HCT116 (cell line): ENCODE measurements at regions not wholly inside any gene's neighbourhood (a gene's known extent, or its start where the extent isn't known, plus 50 kb on each side); places are given as distances from the start of the nearest gene placed in this dataset.

Experiments
- ATAC-seq: fragments of 200-7000 bp; cut with Tn5 transposase; 2 replicates; pipeline ENCODE4 v1.9.1; 2020; ENCODE audit warnings: mild to moderate bottlenecking, moderate library complexity
- BruUV-seq: library from RNA; stranded (reverse); fragments of 400-500 nt; replicated peaks from 2 replicates; lab custom pipeline; 2021; lab: Mats Ljungman, UMichigan
- CTCF ChIA-PET: fragments of 300-600 bp; sonication (Branson Sonifier 250); formaldehyde crosslinking; loops from one replicate; lab custom pipeline; 2021; ENCODE audit warnings: antibody characterized with exemption; lab: Charles Lee
- POLR2A ChIA-PET: fragments of 300-600, 350-600 bp; sonication (Branson Sonifier 250); formaldehyde crosslinking; loops from one replicate; lab custom pipeline; 2021; ENCODE audit warnings: antibody characterized with exemption; lab: Charles Lee
- RAD21 ChIA-PET, 2 experiments: fragments of 300-600 bp; sonication (Branson Sonifier 250); formaldehyde crosslinking; loops; one replicate each; lab custom pipeline; 2023; ENCODE audit warnings: low total read pairs in 2 of 2; ENCODE audit not compliant: uncharacterized antibody in 2 of 2, unreplicated experiment in 2 of 2, low non-redundant PET in 1 of 2; lab: Charles Lee
- DNase-seq: peaks from one replicate; pipeline ENCODE4 v3.0.0-alpha.2; 2010; ENCODE audit warnings: low read depth, low spot score
- H2AFZ ChIP-seq: fragments of 200-600 bp; shearing (Covaris generic), sonication (generic); 2 replicates; pipeline ENCODE4 v1.6.1; 2017; ENCODE audit warnings: low read depth, mixed run types, mixed read lengths, antibody characterized with exemption, low read length; ENCODE audit not compliant: poor library complexity, severe bottlenecking
- H3K27ac ChIP-seq: 2 replicates; pipeline ENCODE4 v1.5.1; 2012; ENCODE audit warnings: low read depth, low read length
- H3K27me3 ChIP-seq: fragments of 200-600 bp; sonication (generic); 2 replicates; pipeline ENCODE4 v1.6.1; 2016; ENCODE audit warnings: mixed run types, low read length, mixed read lengths; ENCODE audit not compliant: insufficient read depth
- H3K36me3 ChIP-seq, 2 experiments: fragments of 200-500 bp in 1 of 2; fragments of 200-600 bp in 1 of 2; sonication (Bioruptor generic) in 1 of 2; sonication (generic) in 1 of 2; 2 replicates each; pipeline versions ENCODE4 v1.5.1 to v1.6.1; 2014 to 2016; ENCODE audit warnings: low read length in 2 of 2, inconsistent platforms in 1 of 2, mixed read lengths in 1 of 2, mixed run types in 1 of 2; ENCODE audit not compliant: insufficient read depth in 2 of 2, control insufficient read depth in 1 of 2
- H3K4me1 ChIP-seq, 2 experiments: fragments of 200-600 bp in 1 of 2; sonication (generic) in 1 of 2; 2 replicates each; pipeline versions ENCODE4 v1.5.1 to v1.6.1; 2012 to 2017; ENCODE audit warnings: low read length in 2 of 2, inconsistent platforms in 1 of 2, mild to moderate bottlenecking in 1 of 2, mixed read lengths in 1 of 2, mixed run types in 1 of 2, moderate library complexity in 1 of 2; ENCODE audit not compliant: insufficient read depth in 2 of 2, control insufficient read depth in 1 of 2
- H3K4me2 ChIP-seq: fragments of 200-600 bp; sonication (generic); 2 replicates; pipeline ENCODE4 v1.6.1; 2017; ENCODE audit warnings: mixed run types, low read length, mixed read lengths
- H3K4me3 ChIP-seq, 2 experiments: fragments of 200-600 bp in 1 of 2; sonication (generic) in 1 of 2; replicated peaks in 1 of 2; 2 replicates each; pipeline ENCODE4 v1.5.1; 2011 to 2016; ENCODE audit warnings: low read length in 2 of 2, control low read depth in 1 of 2, low read depth in 1 of 2, mild to moderate bottlenecking in 1 of 2, mixed read lengths in 1 of 2, mixed run types in 1 of 2
- H3K79me2 ChIP-seq: fragments of 200-600 bp; sonication (generic); 2 replicates; pipeline ENCODE4 v1.6.1; 2017; ENCODE audit warnings: mild to moderate bottlenecking, mixed run types, low read length, moderate library complexity, mixed read lengths; ENCODE audit not compliant: insufficient read depth
- H3K9ac ChIP-seq: fragments of 200-600 bp; sonication (generic); 2 replicates; pipeline ENCODE4 v1.6.1; 2016; ENCODE audit warnings: low read length, mixed read lengths
- H3K9me2 ChIP-seq: fragments of 200-600 bp; sonication (generic), shearing (Covaris generic); 2 replicates; pipeline ENCODE4 v1.6.1; 2017; ENCODE audit warnings: mixed run types, mild to moderate bottlenecking, moderate library complexity; ENCODE audit not compliant: insufficient read depth
- H3K9me3 ChIP-seq, 2 experiments: fragments of 200-500 bp in 1 of 2; fragments of 200-600 bp in 1 of 2; sonication (Bioruptor generic) in 1 of 2; sonication (generic) in 1 of 2; 2 replicates each; pipeline ENCODE4 v1.6.1; 2014 to 2017; ENCODE audit warnings: low read length in 2 of 2, mixed read lengths in 2 of 2, inconsistent platforms in 1 of 2, low read depth in 1 of 2, mild to moderate bottlenecking in 1 of 2, mixed run types in 1 of 2, moderate library complexity in 1 of 2; ENCODE audit not compliant: control insufficient read depth in 1 of 2, insufficient read depth in 1 of 2
- H4K20me1 ChIP-seq: fragments of 200-600 bp; sonication (generic), shearing (Covaris generic); 2 replicates; pipeline ENCODE4 v1.6.1; 2017; ENCODE audit warnings: mixed run types, mild to moderate bottlenecking, moderate library complexity; ENCODE audit not compliant: insufficient read depth
- ATF3 ChIP-seq: IDR thresholded peaks from 2 replicates; pipeline ENCODE4 v1.6.1; 2012
- EGR1 ChIP-seq: IDR thresholded peaks from 2 replicates; pipeline ENCODE4 v1.6.1; 2012; ENCODE audit warnings: low read depth
- EZH2phosphoT487 ChIP-seq: fragments of 200-600 bp; IDR thresholded peaks from 2 replicates; pipeline ENCODE4 v1.6.1; 2018; ENCODE audit warnings: antibody characterized with exemption, borderline replicate concordance
- FOSL1 ChIP-seq: IDR thresholded peaks from 2 replicates; pipeline ENCODE4 v1.6.1; 2012; ENCODE audit warnings: low read depth
- POLR2AphosphoS5 ChIP-seq: IDR thresholded peaks from 2 replicates; pipeline ENCODE4 v1.6.1; 2011; ENCODE audit warnings: mild to moderate bottlenecking, low read depth, low read length, moderate library complexity
- RAD21 ChIP-seq: IDR thresholded peaks from 2 replicates; pipeline ENCODE4 v1.6.1; 2012; ENCODE audit warnings: low read depth, mild to moderate bottlenecking
- SIN3A ChIP-seq: IDR thresholded peaks from 2 replicates; pipeline ENCODE4 v1.6.1; 2012; ENCODE audit warnings: low read depth
- YY1 ChIP-seq: IDR thresholded peaks from 2 replicates; pipeline ENCODE4 v1.6.1; 2011; ENCODE audit warnings: low read length, low read depth, moderate library complexity, mild to moderate bottlenecking; ENCODE audit not compliant: insufficient replicate concordance; ENCODE audit errors: extremely low read depth
- ZNF274 ChIP-seq: fragments of 200-500 bp; sonication (Bioruptor generic); IDR thresholded peaks from 2 replicates; pipeline ENCODE4 v1.6.1; 2014; ENCODE audit warnings: mild to moderate bottlenecking, low read depth, low read length, inconsistent platforms
- intact Hi-C: fragments of 100-400 bp; cut with micrococcal nuclease; formaldehyde crosslinking; loops from 2 replicates; pipeline ENCODE4 v1.10.0; 2022

- H3K4me2 ChIP-seq: no peak overlapping the region
- no TSS peak for BruUV-seq
- RAD21 ChIA-PET: no interaction called here
- H3K27ac ChIP-seq: no peak overlapping the region
- H2AFZ ChIP-seq: no peak overlapping the region
- no peaks in the 10 kb centered on the region for H3K27me3 ChIP-seq
- POLR2A ChIA-PET: no interaction called here
- H3K36me3 ChIP-seq: no peaks in the 10 kb centered on the region
- ATAC-seq: no peak
- intact Hi-C loops: no loop called here
- no peak overlapping the region for H3K9ac ChIP-seq
- peaks cover 14 to 25% of the 10 kb centered on the region in 2 experiments; a peak in 2 of 4 replicates for H3K9me3 ChIP-seq
- DNase-seq: no peak
- CTCF ChIA-PET: no interaction called here
- H3K79me2 ChIP-seq: no peaks in the 10 kb centered on the region
- no peak for TF ChIP-seq FOSL1
- TF ChIP-seq RAD21: no peak
- no peak for TF ChIP-seq ATF3
- TF ChIP-seq YY1: no peak
- H3K4me1 ChIP-seq: no peaks in the 10 kb centered on the region
- no peaks in the 10 kb centered on the region for H4K20me1 ChIP-seq
- no peak overlapping the region for H3K4me3 ChIP-seq
- H3K9me2 ChIP-seq: no peaks in the 10 kb centered on the region
Observed at GRCh38 chr4:60865273-60865672, 334.9 kb upstream of the ADGRL3 start.

GRCh38 chr4:60868232-60868960, 331.7 kb upstream of the ADGRL3 start:
- ChIA-PET CTCF (no interaction called here), POLR2A (no interaction called here), RAD21 (no interaction called here)
- ATAC-seq (no peak), DNase-seq (no peak)
- H2AFZ ChIP-seq: no peak overlapping the region
- H3K9me2 ChIP-seq: no peaks in the 10 kb centered on the region
- TF ChIP-seq SIN3A: no peak
- no peak for TF ChIP-seq FOSL1
- no peak for TF ChIP-seq YY1
- no peak for TF ChIP-seq EZH2phosphoT487
- TF ChIP-seq RAD21: no peak
- TF ChIP-seq ZNF274: no peak
- TF ChIP-seq EGR1: no peak
- no peak for TF ChIP-seq POLR2AphosphoS5
- TF ChIP-seq ATF3: no peak
- no TSS peak for BruUV-seq
- no peaks in the 10 kb centered on the region for H3K79me2 ChIP-seq
- peaks cover 14 to 32% of the 10 kb centered on the region in 2 experiments; a peak in 2 of 4 replicates for H3K9me3 ChIP-seq
- no peak overlapping the region for H3K4me3 ChIP-seq
- intact Hi-C loops: no loop called here
- no peaks in the 10 kb centered on the region for H3K36me3 ChIP-seq
- no peaks in the 10 kb centered on the region for H3K4me1 ChIP-seq
- H3K4me2 ChIP-seq: no peak overlapping the region
- H3K9ac ChIP-seq: no peak overlapping the region
- no peak overlapping the region for H3K27ac ChIP-seq
- H4K20me1 ChIP-seq: no peaks in the 10 kb centered on the region
- H3K27me3 ChIP-seq: no peaks in the 10 kb centered on the region
